ENCODE measurements at regions not wholly inside any gene's neighbourhood (a gene's known extent, or its start where the extent isn't known, plus 50 kb on each side); places are given as distances from the start of the nearest gene placed in this dataset.

- Histone ChIP-seq H3K36me3 (ENCODE audit: control insufficient read depth, insufficient read depth, low read length) (no peaks in the 10 kb centered on the region), H3K9me3 (replicated peaks; ENCODE audit: control insufficient read depth, low read depth, low read length) (no peaks in the 10 kb centered on the region), H3K27me3 (ENCODE audit: control insufficient read depth, insufficient read depth, low read length) (peaks cover 5% of the 10 kb centered on the region), H3K4me1 (ENCODE audit: control insufficient read depth, insufficient read depth, low read length) (peaks cover 4% of the 10 kb centered on the region), H3K27ac (ENCODE audit: low read length) (no peak overlapping the region), H3K4me3 (ENCODE audit: low read length) (no peak overlapping the region)
- DNase-seq: no peak
- WGBS (ENCODE audit: insufficient coverage): 50% methylated on average over 9 of the region's 9 CpGs
These were observed 57.9 kb downstream of the FBXO2 start for GRCh38 chr1:11596295-11596694.

DNA sequence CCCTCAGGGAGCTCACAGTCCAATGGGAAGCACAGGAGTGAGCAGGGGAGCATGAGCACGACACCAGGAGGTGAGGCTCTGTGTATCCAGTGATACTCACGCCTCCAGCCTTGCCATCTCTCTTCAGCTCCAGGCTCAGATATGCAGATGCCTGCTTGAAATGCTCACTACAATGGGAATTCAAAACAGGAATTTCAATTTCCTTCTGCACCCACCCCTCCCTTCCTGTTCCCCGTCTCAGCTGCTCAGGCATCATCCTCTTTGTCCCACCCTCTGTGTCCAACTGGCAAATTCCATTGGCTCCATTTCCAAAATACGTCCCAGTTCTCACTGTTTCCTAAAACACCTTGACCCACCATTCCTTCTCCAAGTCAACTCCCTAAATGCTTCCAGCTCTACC, 58.9 kb downstream of the FBXO2 start:
- Histone ChIP-seq H3K4me3 (ENCODE audit: low read length) (no peak overlapping the region), H3K36me3 (ENCODE audit: control insufficient read depth, insufficient read depth, low read length) (no peaks in the 10 kb centered on the region), H3K9me3 (replicated peaks; ENCODE audit: control insufficient read depth, low read depth, low read length) (no peaks in the 10 kb centered on the region), H3K4me1 (ENCODE audit: control insufficient read depth, insufficient read depth, low read length) (no peaks in the 10 kb centered on the region), H3K27ac (ENCODE audit: low read length) (no peak overlapping the region), H3K27me3 (ENCODE audit: control insufficient read depth, insufficient read depth, low read length) (peaks cover 5% of the 10 kb centered on the region)
- 21% methylated on average over 2 of the region's 4 CpGs for WGBS (ENCODE audit: insufficient coverage)
- DNase-seq: no peak

DNA sequence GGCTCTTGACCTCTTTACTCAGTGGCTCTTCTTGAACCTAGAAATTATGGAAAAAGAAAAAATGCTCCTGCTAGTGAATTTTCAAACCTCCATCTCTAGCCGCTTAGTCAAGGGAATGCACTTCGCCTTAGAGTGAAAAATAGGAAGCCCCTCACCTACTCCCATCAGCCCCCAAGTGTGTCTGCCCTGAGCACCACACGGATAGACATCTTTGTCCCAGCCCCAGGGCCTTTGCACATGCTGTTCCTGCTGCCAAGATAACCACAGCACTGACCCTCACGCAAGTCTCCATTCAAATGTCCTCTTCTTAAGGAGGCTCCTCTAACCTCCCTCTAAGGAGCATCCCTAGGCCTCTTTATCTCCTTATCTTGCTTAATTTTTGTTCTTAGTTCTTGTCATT, 59.6 kb downstream of the FBXO2 start:
- Histone ChIP-seq H3K36me3 (ENCODE audit: control insufficient read depth, insufficient read depth, low read length) (no peaks in the 10 kb centered on the region), H3K27me3 (ENCODE audit: control insufficient read depth, insufficient read depth, low read length) (peaks cover 5% of the 10 kb centered on the region), H3K27ac (ENCODE audit: low read length) (no peak overlapping the region), H3K4me3 (ENCODE audit: low read length) (no peak overlapping the region), H3K4me1 (ENCODE audit: control insufficient read depth, insufficient read depth, low read length) (no peaks in the 10 kb centered on the region), H3K9me3 (replicated peaks; ENCODE audit: control insufficient read depth, low read depth, low read length) (no peaks in the 10 kb centered on the region)
- DNase-seq: no peak
- WGBS (ENCODE audit: insufficient coverage): 77% methylated on average over 4 of the region's 4 CpGs

- DNase-seq: peak; percentile 10
- H3K4me3 ChIP-seq (ENCODE audit: low read length): no peak overlapping the region
- H3K36me3 ChIP-seq (ENCODE audit: control insufficient read depth, insufficient read depth, low read length): no peaks in the 10 kb centered on the region
- no peak overlapping the region for H3K27ac ChIP-seq (ENCODE audit: low read length)
- no peaks in the 10 kb centered on the region for H3K4me1 ChIP-seq (ENCODE audit: control insufficient read depth, insufficient read depth, low read length)
- WGBS (ENCODE audit: insufficient coverage): 3% methylated on average over 7 of the region's 12 CpGs
- peaks cover 2% of the 10 kb centered on the region for H3K27me3 ChIP-seq (ENCODE audit: control insufficient read depth, insufficient read depth, low read length)
- no peaks in the 10 kb centered on the region for H3K9me3 ChIP-seq (replicated peaks; ENCODE audit: control insufficient read depth, low read depth, low read length)
These were observed 60.0 kb downstream of the FBXO2 start for GRCh38 chr1:11594222-11594621.

DNA sequence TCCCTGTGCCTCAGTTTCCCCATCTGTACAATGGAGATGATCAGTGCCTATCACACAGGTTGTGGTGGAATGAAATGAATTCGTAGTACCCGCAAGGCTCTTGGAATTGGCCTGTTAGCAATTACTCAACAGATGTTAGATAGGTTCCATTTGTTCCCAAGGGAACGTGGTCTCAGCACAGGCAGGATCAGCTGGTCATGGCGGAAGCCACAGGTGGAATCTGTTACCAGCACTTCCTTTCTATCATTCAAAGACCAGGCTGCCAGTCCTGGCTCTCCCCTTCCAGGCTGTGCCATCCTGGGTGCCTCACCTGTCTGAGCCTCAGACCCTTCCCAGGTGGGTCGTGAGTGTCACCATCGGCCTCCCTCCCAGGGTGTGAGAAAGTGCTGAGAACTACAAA, 61.5 kb downstream of the FBXO2 start:
- H3K4me1 ChIP-seq (ENCODE audit: control insufficient read depth, insufficient read depth, low read length): no peaks in the 10 kb centered on the region
- no peak overlapping the region for H3K4me3 ChIP-seq (ENCODE audit: low read length)
- no peak for DNase-seq
- WGBS (ENCODE audit: insufficient coverage): 32% methylated on average over 5 of the region's 6 CpGs
- no peaks in the 10 kb centered on the region for H3K9me3 ChIP-seq (replicated peaks; ENCODE audit: control insufficient read depth, low read depth, low read length)
- no peaks in the 10 kb centered on the region for H3K36me3 ChIP-seq (ENCODE audit: control insufficient read depth, insufficient read depth, low read length)
- H3K27me3 ChIP-seq (ENCODE audit: control insufficient read depth, insufficient read depth, low read length): peaks cover 2% of the 10 kb centered on the region
- no peak overlapping the region for H3K27ac ChIP-seq (ENCODE audit: low read length)

GRCh38 chr1:11590395-11590794, 63.8 kb downstream of the FBXO2 start:
- no peaks in the 10 kb centered on the region for H3K36me3 ChIP-seq (ENCODE audit: control insufficient read depth, insufficient read depth, low read length)
- DNase-seq: no peak
- 55% methylated on average over 2 of the region's 3 CpGs for WGBS (ENCODE audit: insufficient coverage)
- H3K27me3 ChIP-seq (ENCODE audit: control insufficient read depth, insufficient read depth, low read length): peaks cover 10% of the 10 kb centered on the region
- H3K27ac ChIP-seq (ENCODE audit: low read length): no peak overlapping the region
- no peak overlapping the region for H3K4me3 ChIP-seq (ENCODE audit: low read length)
- no peaks in the 10 kb centered on the region for H3K9me3 ChIP-seq (replicated peaks; ENCODE audit: control insufficient read depth, low read depth, low read length)
- no peaks in the 10 kb centered on the region for H3K4me1 ChIP-seq (ENCODE audit: control insufficient read depth, insufficient read depth, low read length)

Data from muscle of leg (tissue), 3 donors.